ENCODE measurements at regions not wholly inside any gene's neighbourhood (a gene's known extent, or its start where the extent isn't known, plus 50 kb on each side); places are given as distances from the start of the nearest gene placed in this dataset.

- no peak for TF ChIP-seq POLR2A (IDR thresholded peaks at IDR 0.05; ENCODE audit: low read length)
- TF ChIP-seq GATA1 (IDR thresholded peaks at IDR 0.05; ENCODE audit: low read depth, low read length): no peak
These were observed 414.5 kb downstream of the ACTL7B start for GRCh38 chr9:108441251-108441650.

All from erythroblast (primary cell).